NB4 (cell line): ENCODE measurements at regions not wholly inside any gene's neighbourhood (a gene's known extent, or its start where the extent isn't known, plus 50 kb on each side); places are given as distances from the start of the nearest gene placed in this dataset.

ENCODE experiments used
- MYC ChIP-seq: IDR thresholded peaks from 2 replicates; pipeline ENCODE4 v1.6.1; 2011; ENCODE audit warnings: low read depth, low read length
- POLR2A ChIP-seq: IDR thresholded peaks from 2 replicates; pipeline ENCODE4 v1.6.1; 2011; ENCODE audit warnings: mild to moderate bottlenecking; ENCODE audit not compliant: insufficient read length; ENCODE audit errors: extremely low read depth
- TF ChIP-seq, protein P1 (sequence below): IDR thresholded peaks from one replicate; pipeline ENCODE4 v1.5.1; 2012; ENCODE audit warnings: low read depth, low read length
- TF ChIP-seq, protein P2 (sequence below): IDR thresholded peaks from 2 replicates; pipeline ENCODE4 v1.6.1; 2011; ENCODE audit warnings: low read depth, low read length

DNA sequence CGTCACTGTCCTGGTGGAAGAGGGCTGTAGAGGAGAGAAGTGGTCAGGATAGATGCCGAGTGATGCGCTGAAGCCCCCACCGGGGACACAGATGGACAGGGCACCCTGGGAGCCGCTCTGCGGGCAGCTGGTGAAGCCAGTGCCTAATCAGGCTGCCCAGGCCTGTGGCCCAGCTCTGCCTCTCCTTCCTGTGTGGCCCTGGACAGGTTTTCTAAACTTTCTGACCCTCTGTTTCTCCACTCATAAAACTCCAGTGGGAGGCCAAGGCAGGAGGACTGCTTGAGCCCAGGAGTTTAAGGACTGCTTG lies 86.1 kb downstream of the C5orf15 start:
- TF ChIP-seq POLR2A (no peak), MYC (no peak)
- TF ChIP-seq, protein P1, sequence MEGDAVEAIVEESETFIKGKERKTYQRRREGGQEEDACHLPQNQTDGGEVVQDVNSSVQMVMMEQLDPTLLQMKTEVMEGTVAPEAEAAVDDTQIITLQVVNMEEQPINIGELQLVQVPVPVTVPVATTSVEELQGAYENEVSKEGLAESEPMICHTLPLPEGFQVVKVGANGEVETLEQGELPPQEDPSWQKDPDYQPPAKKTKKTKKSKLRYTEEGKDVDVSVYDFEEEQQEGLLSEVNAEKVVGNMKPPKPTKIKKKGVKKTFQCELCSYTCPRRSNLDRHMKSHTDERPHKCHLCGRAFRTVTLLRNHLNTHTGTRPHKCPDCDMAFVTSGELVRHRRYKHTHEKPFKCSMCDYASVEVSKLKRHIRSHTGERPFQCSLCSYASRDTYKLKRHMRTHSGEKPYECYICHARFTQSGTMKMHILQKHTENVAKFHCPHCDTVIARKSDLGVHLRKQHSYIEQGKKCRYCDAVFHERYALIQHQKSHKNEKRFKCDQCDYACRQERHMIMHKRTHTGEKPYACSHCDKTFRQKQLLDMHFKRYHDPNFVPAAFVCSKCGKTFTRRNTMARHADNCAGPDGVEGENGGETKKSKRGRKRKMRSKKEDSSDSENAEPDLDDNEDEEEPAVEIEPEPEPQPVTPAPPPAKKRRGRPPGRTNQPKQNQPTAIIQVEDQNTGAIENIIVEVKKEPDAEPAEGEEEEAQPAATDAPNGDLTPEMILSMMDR, result no peak
- TF ChIP-seq, protein P2, sequence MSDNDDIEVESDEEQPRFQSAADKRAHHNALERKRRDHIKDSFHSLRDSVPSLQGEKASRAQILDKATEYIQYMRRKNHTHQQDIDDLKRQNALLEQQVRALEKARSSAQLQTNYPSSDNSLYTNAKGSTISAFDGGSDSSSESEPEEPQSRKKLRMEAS, result no peak
